ENCODE measurements at regions not wholly inside any gene's neighbourhood (a gene's known extent, or its start where the extent isn't known, plus 50 kb on each side); places are given as distances from the start of the nearest gene placed in this dataset.
"Not testable (repeated sequence)": the region's sequence is repeated elsewhere in the genome, so short reads cannot be mapped to it uniquely, and the experiment has no call there.

DNA sequence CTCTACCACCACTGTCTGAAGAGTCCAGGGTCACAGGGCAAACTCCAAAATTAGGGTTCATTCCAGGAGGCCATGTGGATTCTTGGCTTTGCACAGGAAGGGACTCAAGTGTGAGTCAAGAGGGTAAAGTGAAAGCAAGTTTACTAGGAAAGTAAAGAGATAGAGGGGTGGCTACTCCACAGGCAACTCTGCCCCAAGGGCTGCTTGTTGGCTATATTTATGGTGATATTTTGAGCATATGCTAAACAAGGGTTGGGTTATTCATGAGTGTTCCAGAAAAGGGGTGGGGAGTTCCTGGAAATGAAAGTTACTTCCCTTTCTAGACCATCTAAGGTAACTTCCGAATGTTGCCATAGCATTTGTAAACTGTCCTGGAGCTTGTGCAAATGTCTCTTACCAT is 1222.0 kb upstream of the TENM3 start:
- no peaks in the 10 kb centered on the region for H3K36me3 ChIP-seq
- WGBS, 2 donors = 89% methylated on average over 1 of the region's 1 CpG
- intact Hi-C loops (cut with DNase I) = no loop called here
- no peaks in the 10 kb centered on the region for H3K27me3 ChIP-seq
- H3K4me3 ChIP-seq = no peak overlapping the region
- no peaks in the 10 kb centered on the region for H3K4me1 ChIP-seq
- peaks cover 0 to 16% (median 0%) of the 10 kb centered on the region in 11 donors for H3K9me3 ChIP-seq
- no peak for ATAC-seq
- H3K27ac ChIP-seq = no peak overlapping the region
- TF ChIP-seq, protein P1, sequence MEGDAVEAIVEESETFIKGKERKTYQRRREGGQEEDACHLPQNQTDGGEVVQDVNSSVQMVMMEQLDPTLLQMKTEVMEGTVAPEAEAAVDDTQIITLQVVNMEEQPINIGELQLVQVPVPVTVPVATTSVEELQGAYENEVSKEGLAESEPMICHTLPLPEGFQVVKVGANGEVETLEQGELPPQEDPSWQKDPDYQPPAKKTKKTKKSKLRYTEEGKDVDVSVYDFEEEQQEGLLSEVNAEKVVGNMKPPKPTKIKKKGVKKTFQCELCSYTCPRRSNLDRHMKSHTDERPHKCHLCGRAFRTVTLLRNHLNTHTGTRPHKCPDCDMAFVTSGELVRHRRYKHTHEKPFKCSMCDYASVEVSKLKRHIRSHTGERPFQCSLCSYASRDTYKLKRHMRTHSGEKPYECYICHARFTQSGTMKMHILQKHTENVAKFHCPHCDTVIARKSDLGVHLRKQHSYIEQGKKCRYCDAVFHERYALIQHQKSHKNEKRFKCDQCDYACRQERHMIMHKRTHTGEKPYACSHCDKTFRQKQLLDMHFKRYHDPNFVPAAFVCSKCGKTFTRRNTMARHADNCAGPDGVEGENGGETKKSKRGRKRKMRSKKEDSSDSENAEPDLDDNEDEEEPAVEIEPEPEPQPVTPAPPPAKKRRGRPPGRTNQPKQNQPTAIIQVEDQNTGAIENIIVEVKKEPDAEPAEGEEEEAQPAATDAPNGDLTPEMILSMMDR (IDR thresholded peaks at IDR 0.05) = no peak
- no peak for DNase-seq

DNA sequence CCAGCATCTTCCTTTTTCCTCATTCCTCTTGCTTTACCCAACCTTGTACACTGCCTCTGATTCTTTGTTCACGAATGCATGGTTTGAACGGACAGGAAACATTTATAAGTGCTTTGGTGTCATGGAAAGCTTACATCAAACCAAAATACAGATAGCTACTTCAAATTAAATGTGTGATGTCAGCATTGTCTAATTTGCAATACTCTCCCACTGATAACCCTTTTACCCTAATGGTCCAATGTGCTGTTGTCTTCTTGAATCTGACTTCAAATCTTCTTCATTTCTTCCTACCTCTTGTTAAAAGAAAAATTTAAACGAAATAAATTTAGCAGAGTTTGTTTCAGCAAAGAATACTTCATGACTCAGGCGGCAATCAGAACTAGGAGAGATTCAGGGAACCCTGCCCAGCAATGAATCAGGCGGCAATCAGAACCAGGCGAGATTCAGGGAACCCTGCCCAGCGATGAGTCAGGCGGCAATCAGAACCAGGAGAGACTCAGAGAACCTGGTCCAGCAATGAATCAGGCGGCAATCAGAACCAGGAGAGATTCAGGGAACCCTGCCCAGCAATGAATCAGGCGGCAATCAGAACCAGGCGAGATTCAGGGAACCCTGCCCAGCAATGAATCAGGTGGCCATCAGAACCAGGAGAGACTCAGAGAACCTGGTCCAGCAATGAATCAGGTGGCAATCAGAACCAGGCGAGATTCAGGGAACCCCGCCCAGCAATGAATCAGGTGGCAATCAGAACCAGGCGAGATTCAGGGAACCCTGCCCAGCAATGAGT is 1212.9 kb upstream of the TENM3 start:
- H3K4me1 ChIP-seq; H3K27ac ChIP-seq; ATAC-seq; H3K4me3 ChIP-seq; DNase-seq; H3K36me3 ChIP-seq; H3K27me3 ChIP-seq; intact Hi-C loops (cut with DNase I): not testable (repeated sequence)
- WGBS, 2 donors = 88 to 94% methylated on average over 14 of the region's 14 CpGs
- H3K9me3 ChIP-seq = peaks cover 0 to 13% (median 0%) of the 10 kb centered on the region in 11 donors

DNA sequence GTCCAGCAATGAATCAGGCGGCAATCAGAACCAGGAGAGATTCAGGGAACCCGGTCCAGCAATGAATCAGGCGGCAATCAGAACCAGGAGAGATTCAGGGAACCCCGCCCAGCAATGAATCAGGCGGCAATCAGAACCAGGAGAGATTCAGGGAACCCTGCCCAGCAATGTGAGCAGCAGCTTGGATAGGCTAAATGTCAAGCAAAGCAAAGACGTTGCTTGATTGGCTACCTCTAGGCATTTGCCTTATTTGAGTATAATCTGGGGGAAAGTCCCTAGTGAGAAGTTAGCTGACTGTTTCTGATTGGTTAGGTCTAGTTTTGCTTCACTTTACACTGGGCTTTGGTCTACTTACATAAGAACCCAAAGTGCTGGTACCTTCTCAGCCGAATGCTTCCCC is 1212.2 kb upstream of the TENM3 start:
- H3K36me3 ChIP-seq = no peaks in the 10 kb centered on the region
- no peaks in the 10 kb centered on the region for H3K27me3 ChIP-seq
- TF ChIP-seq, protein P1 (IDR thresholded peaks at IDR 0.05) = no peak
- peaks cover 0 to 13% (median 0%) of the 10 kb centered on the region in 11 donors for H3K9me3 ChIP-seq
- H3K4me1 ChIP-seq = no peaks in the 10 kb centered on the region
- 91 to 95% methylated on average over 7 of the region's 7 CpGs for WGBS, 2 donors
- no peak for ATAC-seq
- no peak overlapping the region for H3K4me3 ChIP-seq
- DNase-seq = no peak
- intact Hi-C loops (cut with DNase I) = no loop called here
- no peak overlapping the region for H3K27ac ChIP-seq

DNA sequence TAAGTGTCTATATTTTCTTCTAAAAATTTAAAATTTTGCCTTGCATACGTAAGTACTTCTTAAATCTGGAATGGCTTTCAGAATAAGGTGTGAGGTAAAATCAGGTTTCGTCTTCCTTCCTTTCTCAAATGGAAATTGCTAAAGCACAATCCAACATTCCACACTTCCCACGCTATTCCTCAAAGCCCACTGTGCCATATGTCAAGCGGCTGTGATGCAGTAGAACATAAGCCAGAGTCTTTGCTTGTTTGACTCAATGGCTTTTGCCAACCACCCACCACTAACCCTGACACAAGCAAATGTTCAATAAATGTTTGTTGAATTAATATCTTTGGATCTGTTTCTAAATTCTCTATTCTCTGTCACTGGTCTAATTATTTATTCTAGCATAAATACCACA is 1199.7 kb upstream of the TENM3 start:
- Histone ChIP-seq H3K27ac (no peak overlapping the region), H3K4me1 (no peaks in the 10 kb centered on the region), H3K27me3 (no peaks in the 10 kb centered on the region), H3K9me3 (peaks cover 0 to 11% (median 0%) of the 10 kb centered on the region in 11 donors), H3K36me3 (no peaks in the 10 kb centered on the region), H3K4me3 (no peak overlapping the region)
- intact Hi-C loops (cut with DNase I) = no loop called here
- 73 to 83% methylated on average over 4 of the region's 4 CpGs for WGBS, 2 donors
- DNase-seq (no peak), ATAC-seq (no peak)
- TF ChIP-seq, protein P1 (IDR thresholded peaks at IDR 0.05) = no peak

DNA sequence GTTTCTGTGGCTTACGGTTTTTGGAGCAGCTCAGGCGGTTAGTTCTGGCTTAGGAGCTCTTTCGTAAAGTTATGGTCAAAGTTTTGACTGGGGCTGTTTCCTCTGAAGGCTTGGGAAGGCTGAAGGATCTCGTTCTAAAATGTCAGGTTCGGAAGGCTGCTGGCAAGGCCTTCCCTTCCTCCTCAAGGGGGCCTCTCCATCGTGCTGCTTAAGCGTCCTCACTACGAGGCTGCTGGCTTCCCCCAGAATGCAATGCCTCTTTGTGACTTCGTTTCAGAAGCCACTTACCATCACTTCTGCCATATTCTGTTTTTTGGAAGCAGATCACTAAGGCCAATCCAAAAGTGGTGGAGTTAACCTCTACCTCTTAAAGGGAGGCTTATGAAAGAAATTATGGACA is 1196.4 kb upstream of the TENM3 start:
- H3K4me1 ChIP-seq = no peaks in the 10 kb centered on the region
- H3K4me3 ChIP-seq = no peak overlapping the region
- intact Hi-C loops (cut with DNase I) = no loop called here
- no peaks in the 10 kb centered on the region for H3K27me3 ChIP-seq
- ATAC-seq (no peak), DNase-seq (no peak)
- no peaks in the 10 kb centered on the region for H3K36me3 ChIP-seq
- peaks cover 0 to 10% (median 0%) of the 10 kb centered on the region in 11 donors for H3K9me3 ChIP-seq
- TF ChIP-seq, protein P1 (IDR thresholded peaks at IDR 0.05) = no peak
- no peak overlapping the region for H3K27ac ChIP-seq
- WGBS, 2 donors = 66 to 76% methylated on average over 9 of the region's 9 CpGs
